Hepatocyte (in vitro differentiated cells): ENCODE measurements at regions not wholly inside any gene's neighbourhood (a gene's known extent, or its start where the extent isn't known, plus 50 kb on each side); places are given as distances from the start of the nearest gene placed in this dataset.

Source experiments
- DNase-seq: peaks from one replicate; pipeline ENCODE4 v3.0.0-alpha.2; 2016; ENCODE audit warnings: low spot score
- H2AFZ ChIP-seq: fragments of 200-600 bp; sonication (generic); 2 replicates; pipeline ENCODE4 v1.6.0; 2016; ENCODE audit warnings: antibody characterized with exemption, mild to moderate bottlenecking
- H3K27ac ChIP-seq: fragments of 200-600 bp; sonication (generic); 2 replicates; pipeline ENCODE4 v1.5.1; 2016; ENCODE audit warnings: mild to moderate bottlenecking
- H3K27me3 ChIP-seq: fragments of 200-600 bp; sonication (generic); 2 replicates; pipeline ENCODE4 v1.6.1; 2016
- H3K36me3 ChIP-seq: fragments of 200-600 bp; sonication (generic); replicated peaks from 2 replicates; pipeline ENCODE4 v1.5.1; 2016; ENCODE audit warnings: low read depth; ENCODE audit not compliant: insufficient read depth
- H3K4me1 ChIP-seq: fragments of 200-600 bp; sonication (generic); 2 replicates; pipeline ENCODE4 v1.5.1; 2016; ENCODE audit warnings: mild to moderate bottlenecking, moderate library complexity; ENCODE audit not compliant: insufficient read depth
- H3K4me2 ChIP-seq: fragments of 200-600 bp; sonication (generic); 2 replicates; pipeline ENCODE4 v1.6.0; 2016
- H3K4me3 ChIP-seq: fragments of 200-600 bp; sonication (generic); 2 replicates; pipeline ENCODE4 v1.5.1; 2016; ENCODE audit warnings: mild to moderate bottlenecking
- H3K79me2 ChIP-seq: fragments of 200-600 bp; sonication (generic); 2 replicates; pipeline ENCODE4 v1.6.0; 2017; ENCODE audit warnings: mild to moderate bottlenecking
- H3K9me2 ChIP-seq: fragments of 200-600 bp; sonication (generic); replicated peaks from 2 replicates; pipeline ENCODE4 v1.6.0; 2017; ENCODE audit warnings: mild to moderate bottlenecking; ENCODE audit not compliant: insufficient read depth
- H3K9me3 ChIP-seq: fragments of 200-600 bp; sonication (generic); 2 replicates; pipeline ENCODE4 v1.5.1; 2016; ENCODE audit warnings: low read depth, mild to moderate bottlenecking
- H4K20me1 ChIP-seq: fragments of 200-600 bp; sonication (generic); 2 replicates; pipeline ENCODE4 v1.6.0; 2016; ENCODE audit warnings: mild to moderate bottlenecking; ENCODE audit not compliant: insufficient read depth, poor library complexity, severe bottlenecking
- EZH2 ChIP-seq: fragments of 200-600 bp; sonication (generic); IDR thresholded peaks from 2 replicates; pipeline ENCODE4 v1.6.1; 2016; ENCODE audit warnings: antibody characterized with exemption, mild to moderate bottlenecking, borderline replicate concordance
- EZH2phosphoT487 ChIP-seq: fragments of 200-600 bp; sonication (generic); IDR thresholded peaks from one replicate; pipeline ENCODE4 v1.6.1; 2018; ENCODE audit warnings: antibody characterized with exemption, mild to moderate bottlenecking, low read depth, moderate library complexity; ENCODE audit not compliant: unreplicated experiment, severe bottlenecking
- WGBS: methylation state at CpG from one replicate; pipeline ENCODE4 v1.1.6; 2016; ENCODE audit warnings: low lambda C conversion rate; ENCODE audit errors: missing lambda C conversion rate; 5-methylcytosine and 5-hydroxymethylcytosine counted together
- TF ChIP-seq, protein P1 (sequence below): fragments of 200-600 bp; sonication (generic); IDR thresholded peaks from 2 replicates; pipeline ENCODE4 v1.5.1; 2016; ENCODE audit warnings: antibody characterized with exemption, mild to moderate bottlenecking; ENCODE audit not compliant: poor library complexity

DNA sequence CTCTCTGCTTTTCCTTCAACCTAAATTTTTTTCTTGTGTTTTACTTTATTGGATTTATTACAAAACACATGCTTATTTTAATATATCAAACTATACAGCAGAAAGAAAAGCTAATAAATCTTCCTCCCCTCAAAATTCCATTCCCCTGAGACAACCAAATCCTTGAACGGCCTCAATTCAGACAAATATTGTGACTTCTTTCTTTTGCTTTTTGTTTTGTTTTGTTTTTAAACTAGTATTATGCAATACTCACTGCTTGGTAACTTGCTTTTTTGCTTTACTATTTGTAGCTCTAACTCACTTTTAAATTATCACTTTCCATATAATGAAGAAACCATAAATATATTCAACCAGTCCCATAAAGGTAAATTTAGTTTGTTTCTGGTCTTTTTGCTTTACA is 59.4 kb upstream of the CDK1 start:
- no peak overlapping the region for H2AFZ ChIP-seq
- H4K20me1 ChIP-seq, result no peaks in the 10 kb centered on the region
- 54% methylated on average over 1 of the region's 1 CpG for WGBS
- H3K27ac ChIP-seq, result no peak overlapping the region
- no peaks in the 10 kb centered on the region for H3K79me2 ChIP-seq
- TF ChIP-seq EZH2, result no peak
- TF ChIP-seq EZH2phosphoT487, result no peak
- TF ChIP-seq, protein P1, sequence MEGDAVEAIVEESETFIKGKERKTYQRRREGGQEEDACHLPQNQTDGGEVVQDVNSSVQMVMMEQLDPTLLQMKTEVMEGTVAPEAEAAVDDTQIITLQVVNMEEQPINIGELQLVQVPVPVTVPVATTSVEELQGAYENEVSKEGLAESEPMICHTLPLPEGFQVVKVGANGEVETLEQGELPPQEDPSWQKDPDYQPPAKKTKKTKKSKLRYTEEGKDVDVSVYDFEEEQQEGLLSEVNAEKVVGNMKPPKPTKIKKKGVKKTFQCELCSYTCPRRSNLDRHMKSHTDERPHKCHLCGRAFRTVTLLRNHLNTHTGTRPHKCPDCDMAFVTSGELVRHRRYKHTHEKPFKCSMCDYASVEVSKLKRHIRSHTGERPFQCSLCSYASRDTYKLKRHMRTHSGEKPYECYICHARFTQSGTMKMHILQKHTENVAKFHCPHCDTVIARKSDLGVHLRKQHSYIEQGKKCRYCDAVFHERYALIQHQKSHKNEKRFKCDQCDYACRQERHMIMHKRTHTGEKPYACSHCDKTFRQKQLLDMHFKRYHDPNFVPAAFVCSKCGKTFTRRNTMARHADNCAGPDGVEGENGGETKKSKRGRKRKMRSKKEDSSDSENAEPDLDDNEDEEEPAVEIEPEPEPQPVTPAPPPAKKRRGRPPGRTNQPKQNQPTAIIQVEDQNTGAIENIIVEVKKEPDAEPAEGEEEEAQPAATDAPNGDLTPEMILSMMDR, result no peak
- H3K27me3 ChIP-seq, result no peaks in the 10 kb centered on the region
- H3K9me2 ChIP-seq, result no peaks in the 10 kb centered on the region
- no peaks in the 10 kb centered on the region for H3K9me3 ChIP-seq
- no peak for DNase-seq
- H3K4me1 ChIP-seq, result no peaks in the 10 kb centered on the region
- no peaks in the 10 kb centered on the region for H3K36me3 ChIP-seq
- H3K4me2 ChIP-seq, result peak overlapping the region; percentile 1
- no peak overlapping the region for H3K4me3 ChIP-seq

DNA sequence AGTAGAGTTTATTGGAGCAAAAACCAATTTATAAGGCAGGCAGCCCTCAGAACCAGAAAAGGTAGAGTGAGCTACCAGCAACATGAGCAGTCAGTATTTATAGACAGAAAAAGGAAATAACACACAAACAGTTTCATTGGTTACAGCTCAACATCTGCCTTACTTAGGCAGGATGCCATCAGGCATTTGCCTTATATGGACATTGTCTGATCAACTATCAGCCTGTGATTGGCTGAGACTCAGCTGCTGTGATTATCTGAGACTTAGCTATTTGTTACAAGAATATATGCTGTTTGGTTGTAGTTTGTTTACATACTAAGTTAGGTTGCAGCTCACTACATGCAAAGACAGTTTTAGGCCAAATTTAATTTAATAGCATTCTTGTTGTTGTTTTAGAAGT is 60.4 kb upstream of the CDK1 start:
- Histone ChIP-seq H3K4me3 (no peak overlapping the region), H3K27ac (no peak overlapping the region), H3K36me3 (no peaks in the 10 kb centered on the region), H4K20me1 (no peaks in the 10 kb centered on the region), H3K4me2 (no peak overlapping the region), H3K79me2 (no peaks in the 10 kb centered on the region), H3K27me3 (no peaks in the 10 kb centered on the region), H3K9me3 (no peaks in the 10 kb centered on the region), H2AFZ (no peak overlapping the region), H3K9me2 (no peaks in the 10 kb centered on the region), H3K4me1 (no peaks in the 10 kb centered on the region)
- no peak for DNase-seq
- TF ChIP-seq, protein P1, result no peak
- TF ChIP-seq EZH2phosphoT487 (no peak), EZH2 (no peak)

DNA sequence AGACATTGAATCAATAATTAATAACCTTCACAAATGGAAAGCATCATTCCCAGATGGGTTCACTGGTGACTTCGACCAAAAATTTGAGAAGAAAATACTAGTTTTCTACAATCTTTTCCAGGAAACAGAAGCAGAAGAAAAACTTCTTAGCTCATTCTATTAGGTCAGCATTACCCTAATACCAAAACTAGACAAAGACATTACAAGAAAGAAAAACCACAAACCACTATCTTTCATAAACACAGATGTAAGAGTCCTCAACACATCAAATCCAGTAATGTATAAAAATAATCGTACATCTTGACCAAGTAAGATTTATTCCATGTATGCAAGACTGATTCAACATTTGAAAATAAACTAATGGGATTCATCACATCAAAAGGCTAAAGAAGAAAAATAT is 64.0 kb upstream of the CDK1 start:
- Histone ChIP-seq H3K9me3 (no peaks in the 10 kb centered on the region), H2AFZ (no peak overlapping the region), H3K79me2 (no peaks in the 10 kb centered on the region), H3K4me1 (no peaks in the 10 kb centered on the region), H3K4me3 (no peak overlapping the region), H3K36me3 (no peaks in the 10 kb centered on the region), H3K9me2 (no peaks in the 10 kb centered on the region), H3K27ac (no peak overlapping the region), H4K20me1 (no peaks in the 10 kb centered on the region), H3K27me3 (no peaks in the 10 kb centered on the region), H3K4me2 (no peak overlapping the region)
- TF ChIP-seq EZH2, result no peak
- DNase-seq, result no peak
- 92% methylated on average over 2 of the region's 2 CpGs for WGBS

DNA sequence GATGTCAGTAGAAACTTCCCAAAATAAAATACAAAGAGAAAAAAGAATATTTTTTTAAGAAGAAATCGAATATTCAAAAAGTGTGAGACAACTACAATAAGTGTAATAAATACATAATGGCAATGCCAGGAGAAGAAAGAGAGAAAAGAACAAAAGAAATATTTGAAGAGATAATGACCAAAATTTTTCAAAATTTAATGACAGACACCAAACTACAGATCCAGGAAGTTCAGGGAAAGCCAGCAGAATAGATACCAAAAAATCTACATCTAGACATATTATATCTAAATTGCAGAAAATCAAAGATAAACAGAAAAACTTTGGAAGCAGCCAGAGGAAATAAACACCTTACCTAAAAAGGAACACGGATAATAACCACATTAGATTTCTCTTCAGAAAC is 66.8 kb upstream of the CDK1 start:
- H3K36me3 ChIP-seq, result no peaks in the 10 kb centered on the region
- TF ChIP-seq EZH2phosphoT487 (no peak), EZH2 (no peak)
- TF ChIP-seq, protein P1, result no peak
- no peak overlapping the region for H2AFZ ChIP-seq
- no peaks in the 10 kb centered on the region for H3K79me2 ChIP-seq
- no peaks in the 10 kb centered on the region for H3K9me3 ChIP-seq
- H3K27ac ChIP-seq, result no peak overlapping the region
- no peaks in the 10 kb centered on the region for H4K20me1 ChIP-seq
- H3K9me2 ChIP-seq, result no peaks in the 10 kb centered on the region
- H3K4me1 ChIP-seq, result no peaks in the 10 kb centered on the region
- no peak overlapping the region for H3K4me3 ChIP-seq
- WGBS, result 95% methylated on average over 2 of the region's 2 CpGs
- H3K4me2 ChIP-seq, result no peak overlapping the region
- no peaks in the 10 kb centered on the region for H3K27me3 ChIP-seq
- no peak for DNase-seq
